HCT116 (cell line): ENCODE measurements at regions not wholly inside any gene's neighbourhood (a gene's known extent, or its start where the extent isn't known, plus 50 kb on each side); places are given as distances from the start of the nearest gene placed in this dataset.

Experiments
- ATAC-seq: fragments of 200-7000 bp; cut with Tn5 transposase; 2 replicates; pipeline ENCODE4 v1.9.1; 2020; ENCODE audit warnings: mild to moderate bottlenecking, moderate library complexity
- BruUV-seq: library from RNA; stranded (reverse); fragments of 400-500 nt; replicated peaks from 2 replicates; lab custom pipeline; 2021; lab: Mats Ljungman, UMichigan
- CTCF ChIA-PET: fragments of 300-600 bp; sonication (Branson Sonifier 250); formaldehyde crosslinking; loops from one replicate; lab custom pipeline; 2021; ENCODE audit warnings: antibody characterized with exemption; lab: Charles Lee
- POLR2A ChIA-PET: fragments of 300-600, 350-600 bp; sonication (Branson Sonifier 250); formaldehyde crosslinking; loops from one replicate; lab custom pipeline; 2021; ENCODE audit warnings: antibody characterized with exemption; lab: Charles Lee
- RAD21 ChIA-PET, 2 experiments: fragments of 300-600 bp; sonication (Branson Sonifier 250); formaldehyde crosslinking; loops; one replicate each; lab custom pipeline; 2023; ENCODE audit warnings: low total read pairs in 2 of 2; ENCODE audit not compliant: uncharacterized antibody in 2 of 2, unreplicated experiment in 2 of 2, low non-redundant PET in 1 of 2; lab: Charles Lee
- DNase-seq: peaks from one replicate; pipeline ENCODE4 v3.0.0-alpha.2; 2010; ENCODE audit warnings: low read depth, low spot score
- H2AFZ ChIP-seq: fragments of 200-600 bp; shearing (Covaris generic), sonication (generic); 2 replicates; pipeline ENCODE4 v1.6.1; 2017; ENCODE audit warnings: low read depth, mixed run types, mixed read lengths, antibody characterized with exemption, low read length; ENCODE audit not compliant: poor library complexity, severe bottlenecking
- H3K27ac ChIP-seq: 2 replicates; pipeline ENCODE4 v1.5.1; 2012; ENCODE audit warnings: low read depth, low read length
- H3K27me3 ChIP-seq: fragments of 200-600 bp; sonication (generic); 2 replicates; pipeline ENCODE4 v1.6.1; 2016; ENCODE audit warnings: mixed run types, low read length, mixed read lengths; ENCODE audit not compliant: insufficient read depth
- H3K36me3 ChIP-seq, 2 experiments: fragments of 200-500 bp in 1 of 2; fragments of 200-600 bp in 1 of 2; sonication (Bioruptor generic) in 1 of 2; sonication (generic) in 1 of 2; 2 replicates each; pipeline versions ENCODE4 v1.5.1 to v1.6.1; 2014 to 2016; ENCODE audit warnings: low read length in 2 of 2, inconsistent platforms in 1 of 2, mixed read lengths in 1 of 2, mixed run types in 1 of 2; ENCODE audit not compliant: insufficient read depth in 2 of 2, control insufficient read depth in 1 of 2
- H3K4me1 ChIP-seq, 2 experiments: fragments of 200-600 bp in 1 of 2; sonication (generic) in 1 of 2; 2 replicates each; pipeline versions ENCODE4 v1.5.1 to v1.6.1; 2012 to 2017; ENCODE audit warnings: low read length in 2 of 2, inconsistent platforms in 1 of 2, mild to moderate bottlenecking in 1 of 2, mixed read lengths in 1 of 2, mixed run types in 1 of 2, moderate library complexity in 1 of 2; ENCODE audit not compliant: insufficient read depth in 2 of 2, control insufficient read depth in 1 of 2
- H3K4me2 ChIP-seq: fragments of 200-600 bp; sonication (generic); 2 replicates; pipeline ENCODE4 v1.6.1; 2017; ENCODE audit warnings: mixed run types, low read length, mixed read lengths
- H3K4me3 ChIP-seq, 2 experiments: fragments of 200-600 bp in 1 of 2; sonication (generic) in 1 of 2; replicated peaks in 1 of 2; 2 replicates each; pipeline ENCODE4 v1.5.1; 2011 to 2016; ENCODE audit warnings: low read length in 2 of 2, control low read depth in 1 of 2, low read depth in 1 of 2, mild to moderate bottlenecking in 1 of 2, mixed read lengths in 1 of 2, mixed run types in 1 of 2
- H3K79me2 ChIP-seq: fragments of 200-600 bp; sonication (generic); 2 replicates; pipeline ENCODE4 v1.6.1; 2017; ENCODE audit warnings: mild to moderate bottlenecking, mixed run types, low read length, moderate library complexity, mixed read lengths; ENCODE audit not compliant: insufficient read depth
- H3K9ac ChIP-seq: fragments of 200-600 bp; sonication (generic); 2 replicates; pipeline ENCODE4 v1.6.1; 2016; ENCODE audit warnings: low read length, mixed read lengths
- H3K9me2 ChIP-seq: fragments of 200-600 bp; sonication (generic), shearing (Covaris generic); 2 replicates; pipeline ENCODE4 v1.6.1; 2017; ENCODE audit warnings: mixed run types, mild to moderate bottlenecking, moderate library complexity; ENCODE audit not compliant: insufficient read depth
- H3K9me3 ChIP-seq, 2 experiments: fragments of 200-500 bp in 1 of 2; fragments of 200-600 bp in 1 of 2; sonication (Bioruptor generic) in 1 of 2; sonication (generic) in 1 of 2; 2 replicates each; pipeline ENCODE4 v1.6.1; 2014 to 2017; ENCODE audit warnings: low read length in 2 of 2, mixed read lengths in 2 of 2, inconsistent platforms in 1 of 2, low read depth in 1 of 2, mild to moderate bottlenecking in 1 of 2, mixed run types in 1 of 2, moderate library complexity in 1 of 2; ENCODE audit not compliant: control insufficient read depth in 1 of 2, insufficient read depth in 1 of 2
- H4K20me1 ChIP-seq: fragments of 200-600 bp; sonication (generic), shearing (Covaris generic); 2 replicates; pipeline ENCODE4 v1.6.1; 2017; ENCODE audit warnings: mixed run types, mild to moderate bottlenecking, moderate library complexity; ENCODE audit not compliant: insufficient read depth
- CBX3 ChIP-seq: IDR thresholded peaks from 2 replicates; pipeline ENCODE4 v1.6.1; 2012; ENCODE audit warnings: low read depth
- CEBPB ChIP-seq: IDR thresholded peaks from 2 replicates; pipeline ENCODE4 v1.6.1; 2012; ENCODE audit warnings: low read depth
- EGR1 ChIP-seq: IDR thresholded peaks from 2 replicates; pipeline ENCODE4 v1.6.1; 2012; ENCODE audit warnings: low read depth
- ELF1 ChIP-seq: IDR thresholded peaks from 2 replicates; pipeline ENCODE4 v1.6.1; 2012; ENCODE audit warnings: low read depth, borderline replicate concordance
- EZH2 ChIP-seq: fragments of 200-600 bp; sonication (generic); IDR thresholded peaks from 2 replicates; pipeline ENCODE4 v1.6.1; 2017; ENCODE audit warnings: antibody characterized with exemption, mixed run types
- JUND ChIP-seq: IDR thresholded peaks from 2 replicates; pipeline ENCODE4 v1.6.1; 2012
- POLR2A ChIP-seq: IDR thresholded peaks from 2 replicates; pipeline ENCODE4 v1.7.0; 2011; ENCODE audit warnings: borderline replicate concordance; ENCODE audit not compliant: insufficient read depth, insufficient read length; ENCODE audit errors: extremely low read depth
- POLR2AphosphoS5 ChIP-seq: IDR thresholded peaks from 2 replicates; pipeline ENCODE4 v1.6.1; 2011; ENCODE audit warnings: mild to moderate bottlenecking, low read depth, low read length, moderate library complexity
- RAD21 ChIP-seq: IDR thresholded peaks from 2 replicates; pipeline ENCODE4 v1.6.1; 2012; ENCODE audit warnings: low read depth, mild to moderate bottlenecking
- SIN3A ChIP-seq: IDR thresholded peaks from 2 replicates; pipeline ENCODE4 v1.6.1; 2012; ENCODE audit warnings: low read depth
- SRF ChIP-seq: IDR thresholded peaks from 2 replicates; pipeline ENCODE4 v1.6.1; 2012; ENCODE audit warnings: low read depth
- TCF7L2 ChIP-seq: IDR thresholded peaks from 2 replicates; pipeline ENCODE4 v1.7.0; 2011; ENCODE audit warnings: borderline replicate concordance, inconsistent platforms; ENCODE audit not compliant: insufficient read depth, insufficient read length; ENCODE audit errors: extremely low read depth
- ZFX ChIP-seq: fragments of 450-650 bp; IDR thresholded peaks from 2 replicates; pipeline ENCODE4 v1.6.1; 2017
- ZNF274 ChIP-seq: fragments of 200-500 bp; sonication (Bioruptor generic); IDR thresholded peaks from 2 replicates; pipeline ENCODE4 v1.6.1; 2014; ENCODE audit warnings: mild to moderate bottlenecking, low read depth, low read length, inconsistent platforms
- intact Hi-C: fragments of 100-400 bp; cut with micrococcal nuclease; formaldehyde crosslinking; loops from 2 replicates; pipeline ENCODE4 v1.10.0; 2022
- TF ChIP-seq, protein P1 (sequence below): IDR thresholded peaks from 2 replicates; pipeline ENCODE4 v1.6.1; 2011; ENCODE audit warnings: mild to moderate bottlenecking, low read length, moderate library complexity; ENCODE audit not compliant: insufficient replicate concordance; ENCODE audit errors: extremely low read depth
- TF ChIP-seq, protein P2 (sequence below): IDR thresholded peaks from 2 replicates; pipeline ENCODE4 v1.6.1; 2012; ENCODE audit warnings: low read depth
- TF ChIP-seq, protein P3 (sequence below): IDR thresholded peaks from 2 replicates; pipeline ENCODE4 v1.6.1; 2012

DNA sequence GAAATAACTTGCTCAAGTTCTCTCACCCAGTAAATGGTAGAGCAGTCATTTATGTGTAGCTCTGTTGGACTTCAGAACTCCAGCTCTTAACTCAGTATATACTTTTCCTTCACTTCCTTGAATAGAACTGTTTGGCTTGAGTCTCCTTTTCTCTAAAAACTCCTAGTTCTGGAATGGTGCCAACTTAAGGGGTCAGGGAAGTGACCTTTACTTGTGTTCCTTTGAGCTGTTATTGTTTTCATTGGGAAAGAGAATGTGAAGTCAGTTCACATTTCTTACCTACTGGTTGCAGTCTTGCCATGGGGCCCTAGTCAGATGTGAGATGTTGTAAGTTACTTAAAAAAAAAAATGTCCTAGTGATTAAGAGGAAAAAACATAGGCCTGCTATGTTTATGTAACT is 77.0 kb upstream of the MACF1 start:
- Histone ChIP-seq H3K9me2 (no peaks in the 10 kb centered on the region), H3K27ac (no peak overlapping the region), H2AFZ (no peak overlapping the region), H3K4me3 (no peak overlapping the region), H4K20me1 (no peaks in the 10 kb centered on the region), H3K79me2 (peaks cover 9% of the 10 kb centered on the region; the same call in 1 of the 2 replicates), H3K27me3 (no peaks in the 10 kb centered on the region), H3K36me3 (no peaks in the 10 kb centered on the region), H3K9me3 (no peaks in the 10 kb centered on the region), H3K9ac (no peak overlapping the region), H3K4me1 (peaks cover 37 to 44% of the 10 kb centered on the region in 2 experiments), H3K4me2 (no peak overlapping the region)
- ChIA-PET RAD21 (interaction anchor here in 1 of 2 experiments (1.0 kb wide), 1 partner anchor 17 kb away, joined by 5 read pairs; no protein-coding TSS in a partner anchor), CTCF (interaction anchor here (1.0 kb wide), 1 partner anchor 64 kb away, joined by 3 read pairs; no protein-coding TSS in a partner anchor), POLR2A (no interaction called here)
- no peak for TF ChIP-seq SIN3A
- no peak for TF ChIP-seq SRF
- TF ChIP-seq, protein P1, sequence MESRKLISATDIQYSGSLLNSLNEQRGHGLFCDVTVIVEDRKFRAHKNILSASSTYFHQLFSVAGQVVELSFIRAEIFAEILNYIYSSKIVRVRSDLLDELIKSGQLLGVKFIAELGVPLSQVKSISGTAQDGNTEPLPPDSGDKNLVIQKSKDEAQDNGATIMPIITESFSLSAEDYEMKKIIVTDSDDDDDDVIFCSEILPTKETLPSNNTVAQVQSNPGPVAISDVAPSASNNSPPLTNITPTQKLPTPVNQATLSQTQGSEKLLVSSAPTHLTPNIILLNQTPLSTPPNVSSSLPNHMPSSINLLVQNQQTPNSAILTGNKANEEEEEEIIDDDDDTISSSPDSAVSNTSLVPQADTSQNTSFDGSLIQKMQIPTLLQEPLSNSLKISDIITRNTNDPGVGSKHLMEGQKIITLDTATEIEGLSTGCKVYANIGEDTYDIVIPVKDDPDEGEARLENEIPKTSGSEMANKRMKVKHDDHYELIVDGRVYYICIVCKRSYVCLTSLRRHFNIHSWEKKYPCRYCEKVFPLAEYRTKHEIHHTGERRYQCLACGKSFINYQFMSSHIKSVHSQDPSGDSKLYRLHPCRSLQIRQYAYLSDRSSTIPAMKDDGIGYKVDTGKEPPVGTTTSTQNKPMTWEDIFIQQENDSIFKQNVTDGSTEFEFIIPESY: no peak
- TF ChIP-seq CBX3: no peak
- TF ChIP-seq POLR2A: no peak
- no peak for TF ChIP-seq ELF1
- TF ChIP-seq ZFX: no peak
- TF ChIP-seq, protein P2, sequence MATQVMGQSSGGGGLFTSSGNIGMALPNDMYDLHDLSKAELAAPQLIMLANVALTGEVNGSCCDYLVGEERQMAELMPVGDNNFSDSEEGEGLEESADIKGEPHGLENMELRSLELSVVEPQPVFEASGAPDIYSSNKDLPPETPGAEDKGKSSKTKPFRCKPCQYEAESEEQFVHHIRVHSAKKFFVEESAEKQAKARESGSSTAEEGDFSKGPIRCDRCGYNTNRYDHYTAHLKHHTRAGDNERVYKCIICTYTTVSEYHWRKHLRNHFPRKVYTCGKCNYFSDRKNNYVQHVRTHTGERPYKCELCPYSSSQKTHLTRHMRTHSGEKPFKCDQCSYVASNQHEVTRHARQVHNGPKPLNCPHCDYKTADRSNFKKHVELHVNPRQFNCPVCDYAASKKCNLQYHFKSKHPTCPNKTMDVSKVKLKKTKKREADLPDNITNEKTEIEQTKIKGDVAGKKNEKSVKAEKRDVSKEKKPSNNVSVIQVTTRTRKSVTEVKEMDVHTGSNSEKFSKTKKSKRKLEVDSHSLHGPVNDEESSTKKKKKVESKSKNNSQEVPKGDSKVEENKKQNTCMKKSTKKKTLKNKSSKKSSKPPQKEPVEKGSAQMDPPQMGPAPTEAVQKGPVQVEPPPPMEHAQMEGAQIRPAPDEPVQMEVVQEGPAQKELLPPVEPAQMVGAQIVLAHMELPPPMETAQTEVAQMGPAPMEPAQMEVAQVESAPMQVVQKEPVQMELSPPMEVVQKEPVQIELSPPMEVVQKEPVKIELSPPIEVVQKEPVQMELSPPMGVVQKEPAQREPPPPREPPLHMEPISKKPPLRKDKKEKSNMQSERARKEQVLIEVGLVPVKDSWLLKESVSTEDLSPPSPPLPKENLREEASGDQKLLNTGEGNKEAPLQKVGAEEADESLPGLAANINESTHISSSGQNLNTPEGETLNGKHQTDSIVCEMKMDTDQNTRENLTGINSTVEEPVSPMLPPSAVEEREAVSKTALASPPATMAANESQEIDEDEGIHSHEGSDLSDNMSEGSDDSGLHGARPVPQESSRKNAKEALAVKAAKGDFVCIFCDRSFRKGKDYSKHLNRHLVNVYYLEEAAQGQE: no peak
- TF ChIP-seq, protein P3, sequence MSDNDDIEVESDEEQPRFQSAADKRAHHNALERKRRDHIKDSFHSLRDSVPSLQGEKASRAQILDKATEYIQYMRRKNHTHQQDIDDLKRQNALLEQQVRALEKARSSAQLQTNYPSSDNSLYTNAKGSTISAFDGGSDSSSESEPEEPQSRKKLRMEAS: no peak
- no peak for TF ChIP-seq POLR2AphosphoS5
- TF ChIP-seq ZNF274: no peak
- TF ChIP-seq EZH2: no peak
- no peak for TF ChIP-seq EGR1
- no peak for TF ChIP-seq RAD21
- TF ChIP-seq CEBPB: no peak
- no peak for TF ChIP-seq JUND
- TF ChIP-seq TCF7L2: no peak
- DNase-seq (no peak), ATAC-seq (no peak)
- no TSS peak for BruUV-seq
- intact Hi-C loops: no loop called here
